Brain microvascular endothelial cell (primary cell): ENCODE measurements at regions not wholly inside any gene's neighbourhood (a gene's known extent, or its start where the extent isn't known, plus 50 kb on each side); places are given as distances from the start of the nearest gene placed in this dataset.

ENCODE experiments used
- DNase-seq: peaks from one replicate; pipeline ENCODE4 v3.0.0-alpha.2; 2020
- H3K27ac ChIP-seq: fragments of 250-450 bp; sonication (Bioruptor Pico); 2 replicates; pipeline ENCODE4 v1.5.1; 2020; ENCODE audit warnings: mild to moderate bottlenecking, moderate library complexity
- H3K27me3 ChIP-seq: fragments of 250-450 bp; sonication (Bioruptor Pico); replicated peaks from 2 replicates; pipeline ENCODE4 v1.5.1; 2020; ENCODE audit warnings: mild to moderate bottlenecking
- H3K36me3 ChIP-seq: fragments of 250-450 bp; sonication (Bioruptor Pico); replicated peaks from 2 replicates; pipeline ENCODE4 v1.5.1; 2020; ENCODE audit warnings: mild to moderate bottlenecking
- H3K4me3 ChIP-seq: 2 replicates; pipeline ENCODE4 v1.5.1; 2011; ENCODE audit warnings: low read depth, mild to moderate bottlenecking, control low read depth, low read length, moderate library complexity
- CTCF ChIP-seq: IDR thresholded peaks from 2 replicates; pipeline ENCODE4 v1.5.1; 2011; ENCODE audit warnings: low read depth, mild to moderate bottlenecking, moderate library complexity, low read length, control low read depth, inconsistent platforms; ENCODE audit errors: missing control alignments
- in situ Hi-C: cut with HindIII; loops from 2 replicates; pipeline ENCODE4 v1.10.0; 2017; ENCODE audit warnings: low sequenced_read_pairs, low pct_ligation_motif_present

GRCh38 chr19:28148554-28148953, 1064.4 kb downstream of the UQCRFS1 start:
- Histone ChIP-seq H3K27ac (no peak overlapping the region), H3K27me3 (no peaks in the 10 kb centered on the region), H3K36me3 (no peaks in the 10 kb centered on the region), H3K4me3 (no peak overlapping the region)
- no peak for DNase-seq
- in situ Hi-C loops = no loop called here
- TF ChIP-seq CTCF = no peak

- Histone ChIP-seq H3K27ac (no peak overlapping the region), H3K27me3 (no peaks in the 10 kb centered on the region), H3K36me3 (no peaks in the 10 kb centered on the region), H3K4me3 (no peak overlapping the region)
- no peak for TF ChIP-seq CTCF
- in situ Hi-C loops = no loop called here
- no peak for DNase-seq
Measured at GRCh38 chr19:28142258-28142657, 1070.7 kb downstream of the UQCRFS1 start.

GRCh38 chr19:28140201-28140600, 1072.8 kb downstream of the UQCRFS1 start:
- no peaks in the 10 kb centered on the region for H3K27me3 ChIP-seq
- in situ Hi-C loops = no loop called here
- no peak for DNase-seq
- H3K4me3 ChIP-seq = no peak overlapping the region
- H3K27ac ChIP-seq = no peak overlapping the region
- no peaks in the 10 kb centered on the region for H3K36me3 ChIP-seq
- no peak for TF ChIP-seq CTCF

GRCh38 chr19:28137772-28138171, 1075.2 kb downstream of the UQCRFS1 start:
- Histone ChIP-seq H3K27ac (no peak overlapping the region), H3K4me3 (no peak overlapping the region), H3K27me3 (no peaks in the 10 kb centered on the region), H3K36me3 (no peaks in the 10 kb centered on the region)
- no peak for DNase-seq
- in situ Hi-C loops = no loop called here
- no peak for TF ChIP-seq CTCF

- Histone ChIP-seq H3K4me3 (no peak overlapping the region), H3K27ac (no peak overlapping the region), H3K27me3 (no peaks in the 10 kb centered on the region), H3K36me3 (no peaks in the 10 kb centered on the region)
- in situ Hi-C loops = no loop called here
- DNase-seq = no peak
- TF ChIP-seq CTCF = no peak
Measured at GRCh38 chr19:28136796-28137195, 1076.2 kb downstream of the UQCRFS1 start.

GRCh38 chr19:28135825-28136224, 1077.1 kb downstream of the UQCRFS1 start:
- TF ChIP-seq CTCF = no peak
- DNase-seq = no peak
- Histone ChIP-seq H3K27ac (no peak overlapping the region), H3K27me3 (no peaks in the 10 kb centered on the region), H3K4me3 (no peak overlapping the region), H3K36me3 (no peaks in the 10 kb centered on the region)
- in situ Hi-C loops = no loop called here
